Fibroblast of lung (primary cell): ENCODE measurements at regions not wholly inside any gene's neighbourhood (a gene's known extent, or its start where the extent isn't known, plus 50 kb on each side); places are given as distances from the start of the nearest gene placed in this dataset.
A peak's percentile ranks its signal among the peaks of the same experiment; 100 is the strongest.

ENCODE experiments used
- DNase-seq, 2 donors: peaks; one replicate each; pipeline versions ENCODE4 v3.0.0 to v3.0.0-alpha.2; 2010; ENCODE audit warnings: low read depth in 2 of 2
- H2AFZ ChIP-seq: 2 replicates; pipeline ENCODE4 v1.5.1; 2012; ENCODE audit warnings: low read length, control low read depth, inconsistent platforms
- H3K27ac ChIP-seq: 2 replicates; pipeline ENCODE4 v1.5.1; 2011; ENCODE audit warnings: low read length, control low read depth; ENCODE audit not compliant: insufficient read depth
- H3K27me3 ChIP-seq: 2 replicates; pipeline ENCODE4 v1.5.1; 2011; ENCODE audit warnings: mild to moderate bottlenecking, low read length; ENCODE audit not compliant: control insufficient read depth, insufficient read depth
- H3K36me3 ChIP-seq: 2 replicates; pipeline ENCODE4 v1.5.1; 2011; ENCODE audit warnings: low read length; ENCODE audit not compliant: control insufficient read depth, insufficient read depth
- H3K4me1 ChIP-seq: 2 replicates; pipeline ENCODE4 v1.5.1; 2011; ENCODE audit warnings: low read length; ENCODE audit not compliant: control insufficient read depth, insufficient read depth; ENCODE audit errors: extremely low read depth
- H3K4me2 ChIP-seq: 2 replicates; pipeline ENCODE4 v1.5.1; 2011; ENCODE audit warnings: low read length, control low read depth; ENCODE audit not compliant: insufficient read depth; ENCODE audit errors: extremely low read depth
- H3K4me3 ChIP-seq, 4 experiments: fragments of 200-600 bp in 1 of 4; sonication (generic) in 1 of 4; replicated peaks in 1 of 4; 2 replicates each; pipeline ENCODE4 v1.5.1; 2011 to 2016; ENCODE audit warnings: low read length in 4 of 4, low read depth in 3 of 4, mild to moderate bottlenecking in 3 of 4, control low read depth in 2 of 4, inconsistent platforms in 1 of 4, mixed read lengths in 1 of 4; ENCODE audit not compliant: insufficient read depth in 1 of 4; ENCODE audit errors: control extremely low read depth in 1 of 4
- H3K79me2 ChIP-seq: 2 replicates; pipeline ENCODE4 v1.5.1; 2012; ENCODE audit warnings: mild to moderate bottlenecking, low read length, inconsistent platforms; ENCODE audit not compliant: control insufficient read depth, insufficient read depth
- H3K9ac ChIP-seq: 2 replicates; pipeline ENCODE4 v1.5.1; 2011; ENCODE audit warnings: mild to moderate bottlenecking, low read length, control low read depth; ENCODE audit not compliant: insufficient read depth
- H3K9me3 ChIP-seq: 2 replicates; pipeline ENCODE4 v1.5.1; 2012; ENCODE audit warnings: low read depth, low read length; ENCODE audit not compliant: control insufficient read depth, insufficient read depth
- H4K20me1 ChIP-seq: 2 replicates; pipeline ENCODE4 v1.5.1; 2011; ENCODE audit warnings: low read length; ENCODE audit not compliant: control insufficient read depth, insufficient read depth; ENCODE audit errors: extremely low read depth
- CTCF ChIP-seq, 2 donors: IDR thresholded peaks in 1 of 2; conservative IDR thresholded peaks in 1 of 2; 1 replicate in 1 of 2; 2 replicates in 1 of 2; pipeline ENCODE4 v1.5.1; 2011 to 2012; ENCODE audit warnings: low read length in 2 of 2, control low read depth in 1 of 2, inconsistent platforms in 1 of 2, low read depth in 1 of 2, mild to moderate bottlenecking in 1 of 2
- EZH2 ChIP-seq: IDR thresholded peaks from 2 replicates; pipeline ENCODE4 v1.5.1; 2012; ENCODE audit warnings: low read length, control low read depth, mild to moderate bottlenecking; ENCODE audit errors: missing control alignments

- Histone ChIP-seq H4K20me1 (no peaks in the 10 kb centered on the region), H3K36me3 (no peaks in the 10 kb centered on the region), H3K9ac (no peak overlapping the region), H3K4me1 (peaks cover 21% of the 10 kb centered on the region), H3K4me3 (no peak overlapping the region), H2AFZ (no peak overlapping the region), H3K27me3 (no peaks in the 10 kb centered on the region), H3K79me2 (no peaks in the 10 kb centered on the region), H3K27ac (peak overlapping the region; percentile 2), H3K9me3 (no peaks in the 10 kb centered on the region), H3K4me2 (no peak overlapping the region)
- no peak for TF ChIP-seq EZH2
- TF ChIP-seq CTCF (conservative IDR thresholded peaks at IDR 0.05 in 1 of 2, IDR thresholded peaks at IDR 0.05 in 1 of 2; ENCODE audit: low read depth in 1 of 2, low read length in 2 of 2), result peak in 1 of 2 donors; percentile 15
- DNase-seq, result peak; percentile 84 to 88
These were observed 180.0 kb upstream of the IL12B start for GRCh38 chr5:159510282-159510681.

GRCh38 chr5:159511570-159511969 lies 181.3 kb upstream of the IL12B start:
- H3K27ac ChIP-seq, result no peak overlapping the region
- no peak for DNase-seq

GRCh38 chr5:159512064-159512463 lies 181.8 kb upstream of the IL12B start:
- Histone ChIP-seq H3K4me1 (peaks cover 21% of the 10 kb centered on the region), H4K20me1 (no peaks in the 10 kb centered on the region), H3K4me2 (no peak overlapping the region), H3K36me3 (no peaks in the 10 kb centered on the region), H3K27me3 (no peaks in the 10 kb centered on the region), H3K27ac (no peak overlapping the region), H3K4me3 (no peak overlapping the region), H3K9ac (no peak overlapping the region), H3K79me2 (no peaks in the 10 kb centered on the region), H3K9me3 (no peaks in the 10 kb centered on the region), H2AFZ (no peak overlapping the region)
- DNase-seq, result no peak
- TF ChIP-seq EZH2 (no peak), CTCF (conservative IDR thresholded peaks at IDR 0.05 in 1 of 2, IDR thresholded peaks at IDR 0.05 in 1 of 2; ENCODE audit: low read depth in 1 of 2, low read length in 2 of 2) (no peak)

More at GRCh38 chr5:159511570-159511969, 181.3 kb upstream of the IL12B start:
- Histone ChIP-seq H3K27me3 (no peaks in the 10 kb centered on the region), H4K20me1 (no peaks in the 10 kb centered on the region), H3K4me3 (no peak overlapping the region), H3K4me1 (peaks cover 21% of the 10 kb centered on the region), H3K36me3 (no peaks in the 10 kb centered on the region), H3K4me2 (no peak overlapping the region), H3K79me2 (no peaks in the 10 kb centered on the region), H3K9me3 (no peaks in the 10 kb centered on the region), H2AFZ (no peak overlapping the region), H3K9ac (no peak overlapping the region)
- no peak for TF ChIP-seq EZH2
- no peak for TF ChIP-seq CTCF (conservative IDR thresholded peaks at IDR 0.05 in 1 of 2, IDR thresholded peaks at IDR 0.05 in 1 of 2; ENCODE audit: low read depth in 1 of 2, low read length in 2 of 2)
